Jurkat, Clone E6-1 (cell line): ENCODE measurements at regions not wholly inside any gene's neighbourhood (a gene's known extent, or its start where the extent isn't known, plus 50 kb on each side); places are given as distances from the start of the nearest gene placed in this dataset.

Experiments used
- DNase-seq: peaks from one replicate; pipeline ENCODE4 v3.0.0-alpha.2; 2011; ENCODE audit warnings: low read depth, low spot score
- H3K4me3 ChIP-seq: 2 replicates; pipeline ENCODE4 v1.5.1; 2011; ENCODE audit warnings: mild to moderate bottlenecking, low read length, control low read depth, moderate library complexity

DNA sequence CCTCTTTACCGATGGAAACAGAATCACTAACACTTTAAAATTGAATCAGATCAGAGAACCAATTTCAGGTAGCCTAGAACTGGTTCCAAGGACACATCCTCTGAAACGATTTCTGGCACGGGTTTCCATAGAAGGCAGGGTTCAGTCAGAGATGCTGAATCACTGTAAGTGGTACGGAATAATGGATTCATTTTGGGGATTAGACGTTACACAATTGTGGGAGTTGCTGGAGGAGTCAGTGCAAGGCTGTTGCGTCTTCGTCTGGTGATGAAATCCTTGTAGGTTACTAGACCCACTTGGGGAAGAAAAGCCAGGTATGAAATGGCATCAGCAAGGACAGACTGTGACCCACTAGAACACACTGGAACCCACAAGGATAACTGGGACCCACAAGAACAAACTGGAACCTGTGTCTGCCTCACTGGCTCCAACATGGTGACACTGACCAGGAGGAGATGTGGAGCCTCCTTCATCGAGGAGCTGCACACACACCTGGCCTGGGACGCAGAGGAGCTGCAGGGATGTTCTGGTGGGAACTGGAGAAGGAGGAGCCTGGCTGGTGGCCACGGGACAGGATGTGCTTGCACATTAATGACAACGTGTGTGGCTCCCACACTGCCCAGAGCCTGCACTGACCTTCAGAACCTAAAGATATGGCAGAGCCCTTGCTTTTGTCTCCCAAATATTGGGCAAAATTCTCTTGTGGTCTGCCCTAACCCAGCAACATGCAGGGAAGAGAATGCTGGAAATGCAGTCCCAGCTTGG is 105.1 kb downstream of the TRAPPC11 start:
- no peak for DNase-seq
- H3K4me3 ChIP-seq: no peak overlapping the region

DNA sequence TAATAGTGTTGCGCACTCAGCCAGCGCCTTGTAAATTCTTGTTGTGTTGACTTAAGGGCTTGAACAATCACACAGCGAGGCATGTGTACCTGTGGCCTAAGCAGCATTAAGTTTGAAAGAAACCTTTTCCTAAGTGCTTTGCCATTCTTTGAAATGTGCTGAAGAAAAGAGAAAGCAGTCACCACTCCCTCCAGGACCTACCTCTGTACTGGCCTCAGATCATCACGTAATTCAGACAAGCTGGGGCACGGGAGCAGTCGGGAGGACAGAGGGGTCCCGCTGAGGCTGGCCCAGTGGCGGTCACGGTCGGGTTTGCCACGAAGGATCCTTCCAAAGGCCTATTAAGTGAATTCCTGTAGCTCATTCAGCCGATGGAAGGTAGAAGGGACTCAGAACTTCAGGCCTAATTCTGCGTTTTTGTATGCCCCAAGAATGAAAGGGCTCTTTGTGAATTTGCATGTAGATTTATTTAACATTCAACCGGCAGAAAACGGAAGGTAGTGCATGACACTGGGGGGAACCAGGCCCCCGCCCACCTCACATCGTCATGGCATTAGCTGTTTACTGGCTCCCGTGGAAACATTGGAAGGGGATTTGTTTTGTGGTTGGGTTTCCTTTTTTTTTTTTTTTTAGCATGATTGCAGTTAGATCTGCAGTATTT is 106.3 kb downstream of the TRAPPC11 start:
- no peak overlapping the region for H3K4me3 ChIP-seq
- DNase-seq: no peak

DNA sequence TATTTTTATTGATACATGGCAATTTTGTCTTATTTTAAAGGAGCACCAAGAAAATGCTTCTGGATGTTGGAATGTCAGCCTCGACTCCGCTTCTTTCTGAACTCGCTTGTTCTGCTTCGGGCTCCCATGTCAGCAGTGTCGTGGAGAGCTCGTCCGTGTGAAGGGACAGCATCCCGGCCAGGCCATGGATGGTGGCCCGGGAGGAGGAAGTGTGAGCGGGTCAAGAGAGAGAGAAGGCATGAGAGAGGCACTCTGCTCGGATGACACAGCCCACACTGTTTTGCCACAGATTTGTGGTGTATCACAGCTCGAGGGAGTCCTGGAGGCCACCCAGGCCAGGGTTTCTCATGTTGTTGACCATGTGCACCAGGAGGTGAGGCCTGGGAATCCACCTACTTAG is 107.0 kb downstream of the TRAPPC11 start:
- no peak overlapping the region for H3K4me3 ChIP-seq
- no peak for DNase-seq

DNA sequence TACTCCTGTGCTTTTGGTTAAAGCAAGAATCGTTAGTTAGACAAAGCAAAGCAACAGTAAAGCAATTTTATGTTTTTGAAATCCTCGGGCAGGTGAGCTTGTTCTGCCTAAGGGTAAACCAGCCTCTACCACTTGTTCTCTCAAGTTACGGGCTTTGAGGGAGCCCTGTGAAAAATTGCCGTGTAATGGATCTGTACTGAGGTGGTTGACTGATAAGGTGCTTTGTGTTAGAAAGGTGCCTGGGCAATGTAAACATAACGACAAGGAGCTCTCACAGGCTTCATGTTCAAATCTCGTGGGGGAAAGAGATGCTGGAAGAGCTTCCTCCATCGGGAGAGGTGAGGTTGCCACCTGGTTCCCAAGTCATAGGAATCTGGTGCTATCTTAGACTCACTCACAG is 111.8 kb downstream of the TRAPPC11 start:
- no peak for DNase-seq

DNA sequence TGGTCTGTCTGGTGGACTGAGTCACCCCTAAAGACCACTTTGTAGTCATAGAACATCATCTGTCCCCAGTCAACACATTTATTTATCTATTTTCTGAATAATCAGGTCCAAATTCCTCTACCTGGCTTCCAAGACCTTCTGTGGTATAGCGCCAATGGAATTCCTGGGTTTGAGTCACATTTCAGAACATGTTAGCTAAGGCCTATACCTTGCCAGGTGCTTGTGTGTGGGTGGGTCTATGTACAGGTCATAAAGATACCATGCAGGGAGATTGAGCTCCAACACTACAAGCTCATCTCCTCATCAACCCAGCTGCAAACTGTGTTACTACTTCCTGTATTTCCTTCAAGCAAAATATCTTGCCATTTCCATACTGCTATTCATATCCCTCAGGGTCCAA is 113.3 kb downstream of the TRAPPC11 start:
- no peak overlapping the region for H3K4me3 ChIP-seq

More for the DNA sequence above, 111.8 kb downstream of the TRAPPC11 start:
- no peak overlapping the region for H3K4me3 ChIP-seq

DNA sequence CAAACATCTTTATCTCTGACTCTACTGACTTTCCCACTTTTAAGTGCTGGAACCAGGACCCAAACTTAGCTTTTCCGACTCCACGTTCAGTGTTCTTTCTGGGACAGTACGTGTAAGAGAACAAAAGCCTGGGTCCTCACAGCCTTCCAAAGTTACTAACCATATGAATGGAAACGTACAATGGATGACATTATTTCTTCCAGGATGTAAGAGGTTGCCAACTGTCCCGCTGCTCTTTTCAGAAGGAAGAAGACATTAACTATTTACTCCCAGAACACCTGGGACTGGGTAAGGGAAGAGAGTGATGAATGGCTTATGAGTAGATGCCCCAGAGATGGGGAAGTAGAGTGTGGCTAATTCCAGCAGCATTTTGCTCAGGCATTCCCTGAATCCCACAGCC is 114.7 kb downstream of the TRAPPC11 start:
- no peak overlapping the region for H3K4me3 ChIP-seq

More for the DNA sequence above, 113.3 kb downstream of the TRAPPC11 start:
- no peak for DNase-seq

GRCh38 chr4:183783306-183783705 is 121.8 kb upstream of the STOX2 start:
- DNase-seq: no peak

More for the DNA sequence above, 114.7 kb downstream of the TRAPPC11 start:
- no peak for DNase-seq

GRCh38 chr4:183783991-183784553 is 121.0 kb upstream of the STOX2 start:
- H3K4me3 ChIP-seq: no peak overlapping the region
- DNase-seq: no peak

More at GRCh38 chr4:183783306-183783705, 121.8 kb upstream of the STOX2 start:
- no peak overlapping the region for H3K4me3 ChIP-seq

DNA sequence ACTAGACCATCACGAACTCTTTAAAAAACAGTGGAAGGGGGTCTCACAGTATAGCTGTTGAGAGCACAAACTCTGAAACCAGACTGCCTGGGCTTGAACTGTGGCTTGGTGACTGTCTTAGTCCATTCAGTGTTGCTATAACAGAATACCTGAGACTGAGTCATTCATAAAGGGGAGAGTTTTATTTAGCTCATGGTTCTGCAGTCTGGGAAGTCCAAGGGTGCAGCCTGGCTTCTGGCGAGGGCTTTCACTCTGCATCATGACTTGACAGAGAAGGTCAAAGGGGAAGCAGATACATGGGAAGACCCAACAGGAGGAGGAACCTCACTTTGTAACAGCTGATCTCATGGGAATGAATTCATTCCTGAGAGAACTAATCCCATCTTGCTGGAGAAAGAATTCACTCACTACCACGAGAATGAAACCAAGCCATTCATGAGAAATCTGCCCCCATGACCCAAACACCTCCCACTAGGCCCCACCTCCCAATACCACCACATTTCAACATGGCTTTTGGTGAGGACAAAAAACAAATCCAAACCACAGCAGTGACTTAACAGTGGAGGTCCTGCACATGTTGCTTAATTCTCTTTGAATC is 116.7 kb upstream of the STOX2 start:
- no peak overlapping the region for H3K4me3 ChIP-seq
- DNase-seq: no peak

DNA sequence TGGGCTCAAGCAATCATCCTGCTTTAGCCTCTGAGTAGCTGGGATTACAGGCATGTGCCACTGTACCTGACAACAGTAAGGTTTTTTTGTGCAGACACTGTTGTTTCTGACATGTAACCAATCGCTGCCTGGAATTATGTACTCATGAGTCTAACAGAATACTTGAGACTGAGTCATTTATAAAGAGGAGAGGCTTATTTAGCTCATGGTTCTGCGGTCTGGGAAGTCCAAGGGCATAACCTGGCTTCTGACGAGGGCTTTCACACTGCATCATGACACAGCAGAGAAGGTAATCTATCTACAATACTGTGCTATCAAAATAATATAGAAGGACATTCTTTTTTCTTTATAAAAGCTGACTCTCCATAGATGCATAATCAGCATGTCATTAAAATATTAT is 115.5 kb upstream of the STOX2 start:
- DNase-seq: no peak
- H3K4me3 ChIP-seq: no peak overlapping the region

DNA sequence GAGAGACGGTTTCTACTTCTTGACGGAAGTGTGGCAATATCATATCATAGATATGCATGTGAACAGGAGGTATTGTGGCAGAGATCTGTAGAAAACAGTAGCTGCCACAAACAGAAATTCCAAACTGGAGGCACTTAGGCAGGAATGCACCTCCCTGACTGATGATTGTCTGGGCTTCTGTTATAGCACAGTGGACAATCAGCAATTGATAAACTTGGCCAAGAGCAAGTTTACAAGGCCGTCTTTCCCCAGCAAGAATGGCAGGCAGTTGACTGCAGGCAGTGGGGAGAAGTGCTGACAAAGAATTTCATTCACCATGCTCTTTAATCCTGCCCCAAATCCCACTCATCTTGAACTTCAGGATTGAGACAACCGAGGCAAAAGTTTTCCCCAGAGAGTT is 114.4 kb upstream of the STOX2 start:
- no peak for DNase-seq

GRCh38 chr4:183797011-183797444 is 108.1 kb upstream of the STOX2 start:
- DNase-seq: no peak
- H3K4me3 ChIP-seq: no peak overlapping the region

More for the DNA sequence above, 114.4 kb upstream of the STOX2 start:
- no peak overlapping the region for H3K4me3 ChIP-seq

DNA sequence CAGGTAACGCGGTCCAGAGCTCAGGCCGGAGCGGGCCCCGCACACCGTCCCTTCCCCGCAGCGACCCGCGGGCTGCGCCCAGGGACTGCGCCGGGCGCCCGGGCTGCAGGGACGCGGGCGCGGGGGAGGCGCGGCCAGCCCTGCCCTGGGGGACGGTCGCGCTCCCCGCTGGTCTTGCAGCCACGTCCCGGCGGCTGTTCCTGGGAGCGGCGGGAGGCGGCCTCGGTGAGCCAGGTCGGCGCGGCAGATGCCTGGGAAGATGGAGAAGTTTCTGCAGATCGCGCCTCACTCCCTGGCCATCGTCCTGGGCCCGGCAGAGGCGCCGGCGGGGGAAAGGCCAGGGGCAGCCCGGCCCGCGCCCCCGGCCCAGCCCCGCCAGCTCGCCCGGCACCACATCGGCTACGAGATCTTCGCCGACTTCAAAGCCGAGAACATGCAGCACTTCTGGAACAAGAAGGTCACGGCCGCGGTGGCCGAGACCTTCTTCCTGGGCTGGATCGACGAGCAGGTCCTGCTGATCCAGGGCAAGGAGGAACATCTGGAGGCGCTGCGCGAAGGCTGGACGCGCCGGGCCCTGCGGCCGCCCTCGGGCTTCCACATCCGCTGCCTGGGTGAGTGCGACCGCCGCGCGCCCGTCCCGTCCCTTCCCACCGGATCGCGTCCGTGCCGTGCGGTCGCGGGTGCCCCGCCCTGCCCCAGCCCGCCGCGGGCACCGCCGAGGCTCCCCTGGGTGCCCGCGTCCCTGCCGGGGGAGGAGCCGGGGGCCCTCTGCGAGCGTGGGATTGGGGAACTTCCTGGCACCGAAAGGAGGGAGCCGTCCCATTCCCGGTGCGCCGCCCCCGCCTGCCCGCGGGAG is 107.4 kb upstream of the STOX2 start:
- no peak for DNase-seq
- no peak overlapping the region for H3K4me3 ChIP-seq

DNA sequence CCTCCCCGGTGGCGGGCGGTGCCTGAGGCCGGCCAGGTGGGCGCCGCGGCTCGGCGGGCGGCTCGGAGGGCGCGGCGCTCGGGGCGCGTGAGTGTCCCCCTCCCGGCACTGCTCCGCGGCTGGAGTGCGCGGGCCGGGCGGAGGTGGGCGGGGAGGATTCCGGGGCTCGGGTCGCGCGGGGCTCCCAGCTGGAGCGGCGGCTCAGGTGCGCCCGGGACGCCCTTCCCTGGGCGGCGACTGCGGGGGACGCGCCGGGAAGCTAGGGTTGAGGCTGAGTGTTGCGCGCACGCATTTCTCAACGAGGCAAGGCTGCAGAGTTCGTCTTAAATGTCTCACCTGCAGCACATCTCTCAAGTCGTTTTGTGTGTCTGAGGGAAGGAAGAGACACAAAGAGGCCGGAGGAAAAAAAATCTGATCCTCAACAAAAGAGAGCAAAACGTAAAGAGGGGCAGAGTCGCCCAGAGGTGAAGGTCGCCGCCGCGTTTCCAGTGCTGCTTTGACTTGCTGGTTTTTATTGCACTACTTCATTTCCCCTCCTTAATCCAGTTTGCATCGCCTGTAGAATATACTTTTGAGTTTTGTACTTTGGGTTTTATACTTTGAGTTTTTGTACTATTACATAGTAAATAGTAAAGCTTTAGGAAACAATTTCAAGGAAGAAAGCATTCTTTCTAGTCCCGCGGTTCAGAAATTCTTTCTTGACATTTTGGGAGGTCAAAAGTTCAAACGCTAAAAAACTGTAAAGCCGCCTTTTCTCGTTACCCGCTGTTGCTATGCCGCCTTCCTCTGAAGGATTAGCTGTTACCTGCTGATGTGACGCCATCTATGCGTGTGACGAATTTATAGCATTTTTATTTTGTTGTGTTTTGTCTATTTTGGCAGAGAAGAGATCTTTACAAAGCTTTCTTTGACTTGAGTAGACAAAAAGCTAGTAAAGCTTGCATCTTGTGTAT is 106.5 kb upstream of the STOX2 start:
- DNase-seq: peak; percentile 15
- peak overlapping the region; percentile 9; the same call in 1 of the 2 replicates for H3K4me3 ChIP-seq

DNA sequence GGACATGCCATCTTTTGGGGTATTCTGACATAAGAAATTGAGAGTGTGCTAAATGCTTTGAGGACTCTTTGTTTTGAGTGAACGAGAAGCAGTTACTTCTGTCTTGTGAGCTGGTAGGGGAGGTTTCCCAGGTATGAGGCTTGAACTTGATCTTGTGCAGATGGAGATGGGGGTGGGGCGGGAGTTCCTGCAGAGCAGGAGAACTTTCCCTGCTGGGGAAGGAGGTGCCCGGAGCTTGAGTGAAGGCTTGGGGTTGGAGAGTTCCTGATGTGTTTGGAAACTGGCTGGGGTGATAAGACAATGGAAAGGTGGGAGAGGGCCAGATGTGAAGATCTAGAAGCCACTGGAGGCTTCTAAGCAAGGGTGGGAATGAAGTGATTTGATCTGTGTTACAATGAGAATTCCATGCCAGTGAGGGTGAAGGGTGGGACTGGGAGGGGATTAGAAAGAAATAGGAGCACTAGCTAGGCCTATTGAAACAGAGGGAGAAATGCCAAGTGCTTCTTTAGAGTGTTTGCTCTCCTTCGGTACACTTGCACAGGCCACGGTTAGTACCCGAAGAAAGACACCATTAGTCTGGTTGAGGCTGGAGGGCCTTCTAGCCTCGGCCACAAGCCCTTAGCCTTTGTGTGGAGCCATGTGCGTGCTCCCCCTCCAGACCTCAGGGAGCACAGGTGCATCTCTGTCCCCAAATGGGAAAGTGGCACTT is 103.5 kb upstream of the STOX2 start:
- H3K4me3 ChIP-seq: no peak overlapping the region
- no peak for DNase-seq

DNA sequence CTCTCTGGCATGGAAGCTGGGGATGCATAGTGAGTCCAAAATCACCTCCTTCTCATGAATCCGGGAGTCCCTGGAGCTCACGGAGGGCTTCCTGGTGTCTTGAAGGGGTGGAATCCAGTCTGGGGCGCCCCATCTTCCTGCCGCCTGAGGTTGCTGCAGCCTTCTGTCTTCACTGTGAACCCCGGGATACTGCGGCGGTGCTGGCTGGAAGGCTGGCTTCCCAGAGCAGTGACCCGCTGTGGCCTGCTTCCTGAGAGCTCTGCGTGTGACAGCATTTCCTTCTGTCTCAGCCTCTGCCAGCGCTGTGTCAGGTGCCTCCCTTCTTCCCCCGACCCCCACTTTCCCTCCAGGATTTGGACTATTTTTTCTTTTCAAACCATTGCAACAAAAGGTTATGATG is 98.8 kb upstream of the STOX2 start:
- DNase-seq: no peak
- H3K4me3 ChIP-seq: no peak overlapping the region

- no peak for DNase-seq
- H3K4me3 ChIP-seq: no peak overlapping the region
Measured at GRCh38 chr4:183807420-183808096, 97.5 kb upstream of the STOX2 start.
